22Rv1 (cell line): ENCODE measurements at regions not wholly inside any gene's neighbourhood (a gene's known extent, or its start where the extent isn't known, plus 50 kb on each side); places are given as distances from the start of the nearest gene placed in this dataset.

Experiments
- ZFX ChIP-seq: fragments of 450-650 bp; IDR thresholded peaks from 2 replicates; pipeline ENCODE4 v1.6.1; 2017; ENCODE audit warnings: antibody characterized with exemption, borderline replicate concordance
- TF ChIP-seq, protein P1 (sequence below): fragments of 450-650 bp; IDR thresholded peaks from 2 replicates; pipeline ENCODE4 v1.5.1; 2017; ENCODE audit warnings: mild to moderate bottlenecking

DNA sequence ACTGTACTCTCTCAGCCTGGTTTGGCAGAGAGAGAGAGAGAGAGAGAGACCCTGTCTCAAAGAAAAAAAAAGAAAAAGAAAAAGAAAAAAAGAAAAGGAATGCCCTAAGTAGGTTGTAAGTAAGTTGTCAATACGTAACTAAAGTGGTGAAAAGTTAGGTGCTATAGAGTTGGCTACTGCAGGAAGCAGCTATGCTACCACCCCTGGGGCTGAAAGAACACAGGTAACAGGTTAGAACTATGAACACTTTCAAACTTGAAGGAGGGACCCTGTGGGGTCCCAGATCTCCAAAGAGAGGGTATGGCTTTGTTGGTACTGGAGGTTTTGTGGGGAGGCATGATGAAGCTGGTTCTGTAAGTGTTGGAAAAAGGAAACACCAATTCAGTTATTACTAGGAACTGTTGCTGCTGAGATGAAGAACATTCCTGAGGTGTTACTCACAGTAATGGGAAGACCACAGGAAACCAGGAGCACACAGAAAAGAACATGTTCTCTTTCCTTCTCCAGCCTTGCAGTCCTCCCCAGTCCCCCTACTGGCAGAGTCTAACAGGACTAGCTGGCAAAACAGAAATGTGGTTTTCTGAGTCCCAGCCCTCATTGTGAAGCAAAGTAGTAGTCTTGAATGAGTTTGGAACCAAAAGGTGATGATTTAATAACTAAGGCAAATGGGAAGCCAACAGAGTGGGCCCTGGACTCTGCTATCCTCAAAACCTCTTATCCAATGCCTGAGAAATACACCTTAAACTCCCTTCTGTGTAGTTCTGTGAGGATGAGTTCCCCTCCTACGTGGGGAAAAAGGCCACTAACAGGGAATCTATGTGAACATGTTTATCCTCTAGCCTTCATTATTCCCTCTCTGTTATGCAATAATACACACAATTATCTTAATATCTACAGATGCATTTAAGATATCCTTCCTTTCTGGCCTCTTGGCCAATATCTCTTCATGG is 427.0 kb upstream of the DDI1 start:
- TF ChIP-seq, protein P1, sequence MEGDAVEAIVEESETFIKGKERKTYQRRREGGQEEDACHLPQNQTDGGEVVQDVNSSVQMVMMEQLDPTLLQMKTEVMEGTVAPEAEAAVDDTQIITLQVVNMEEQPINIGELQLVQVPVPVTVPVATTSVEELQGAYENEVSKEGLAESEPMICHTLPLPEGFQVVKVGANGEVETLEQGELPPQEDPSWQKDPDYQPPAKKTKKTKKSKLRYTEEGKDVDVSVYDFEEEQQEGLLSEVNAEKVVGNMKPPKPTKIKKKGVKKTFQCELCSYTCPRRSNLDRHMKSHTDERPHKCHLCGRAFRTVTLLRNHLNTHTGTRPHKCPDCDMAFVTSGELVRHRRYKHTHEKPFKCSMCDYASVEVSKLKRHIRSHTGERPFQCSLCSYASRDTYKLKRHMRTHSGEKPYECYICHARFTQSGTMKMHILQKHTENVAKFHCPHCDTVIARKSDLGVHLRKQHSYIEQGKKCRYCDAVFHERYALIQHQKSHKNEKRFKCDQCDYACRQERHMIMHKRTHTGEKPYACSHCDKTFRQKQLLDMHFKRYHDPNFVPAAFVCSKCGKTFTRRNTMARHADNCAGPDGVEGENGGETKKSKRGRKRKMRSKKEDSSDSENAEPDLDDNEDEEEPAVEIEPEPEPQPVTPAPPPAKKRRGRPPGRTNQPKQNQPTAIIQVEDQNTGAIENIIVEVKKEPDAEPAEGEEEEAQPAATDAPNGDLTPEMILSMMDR, result no peak
- no peak for TF ChIP-seq ZFX
